Hepatocyte (in vitro differentiated cells): ENCODE measurements at regions not wholly inside any gene's neighbourhood (a gene's known extent, or its start where the extent isn't known, plus 50 kb on each side); places are given as distances from the start of the nearest gene placed in this dataset.

Experiments
- CTCF ChIP-seq: fragments of 200-600 bp; sonication (generic); IDR thresholded peaks from 2 replicates; pipeline ENCODE4 v1.5.1; 2016; ENCODE audit warnings: antibody characterized with exemption, mild to moderate bottlenecking; ENCODE audit not compliant: poor library complexity
- EZH2 ChIP-seq: fragments of 200-600 bp; sonication (generic); IDR thresholded peaks from 2 replicates; pipeline ENCODE4 v1.6.1; 2016; ENCODE audit warnings: antibody characterized with exemption, mild to moderate bottlenecking, borderline replicate concordance
- EZH2phosphoT487 ChIP-seq: fragments of 200-600 bp; sonication (generic); IDR thresholded peaks from one replicate; pipeline ENCODE4 v1.6.1; 2018; ENCODE audit warnings: antibody characterized with exemption, mild to moderate bottlenecking, low read depth, moderate library complexity; ENCODE audit not compliant: unreplicated experiment, severe bottlenecking

GRCh38 chr2:8571792-8572499 lies 109.9 kb upstream of the ID2 start:
- TF ChIP-seq EZH2phosphoT487: no peak
- no peak for TF ChIP-seq CTCF
- TF ChIP-seq EZH2: no peak
